ENCODE measurements at regions not wholly inside any gene's neighbourhood (a gene's known extent, or its start where the extent isn't known, plus 50 kb on each side); places are given as distances from the start of the nearest gene placed in this dataset.

- Histone ChIP-seq H3K4ac (ENCODE audit: low read depth, low read length) (no peak overlapping the region), H3K79me1 (ENCODE audit: low read depth in 1 of 2, low read length in 2 of 2) (no peaks in the 10 kb centered on the region), H3K27me3 (ENCODE audit: control insufficient read depth, insufficient read depth, low read length) (no peaks in the 10 kb centered on the region), H3K18ac (ENCODE audit: low read depth, low read length) (no peak overlapping the region), H2AK5ac (ENCODE audit: low read depth, low read length) (no peak overlapping the region), H2BK120ac (ENCODE audit: low read depth, low read length) (no peak overlapping the region), H2AFZ (replicated peaks; ENCODE audit: low read length, poor library complexity) (no peak overlapping the region), H3K27ac (ENCODE audit: insufficient read depth, low read length) (no peak overlapping the region), H4K8ac (ENCODE audit: low read depth in 2 of 2, low read length in 2 of 2) (no peak overlapping the region), H3K4me2 (ENCODE audit: low read depth, low read length) (no peak overlapping the region), H2BK20ac (ENCODE audit: low read depth, low read length) (no peak overlapping the region), H2BK5ac (ENCODE audit: low read depth, low read length, poor library complexity, severe bottlenecking) (no peak overlapping the region), H3K36me3 (ENCODE audit: control insufficient read depth, insufficient read depth, low read length) (no peaks in the 10 kb centered on the region), H4K20me1 (ENCODE audit: insufficient read depth, low read length) (no peaks in the 10 kb centered on the region), H3K9me1 (ENCODE audit: insufficient read depth, low read length) (no peaks in the 10 kb centered on the region), H3K4me3 (ENCODE audit: insufficient read depth, low read depth, low read length) (no peak overlapping the region), H3K23ac (ENCODE audit: low read depth, low read length) (no peak overlapping the region), H2BK15ac (ENCODE audit: low read depth, low read length) (no peak overlapping the region), H3K9me3 (ENCODE audit: control insufficient read depth, insufficient read depth, low read length) (peaks cover 26% of the 10 kb centered on the region), H2AK9ac (replicated peaks; ENCODE audit: low read depth, low read length, poor library complexity) (no peak overlapping the region), H3K14ac (replicated peaks; ENCODE audit: low read depth, low read length) (no peak overlapping the region), H4K5ac (ENCODE audit: low read depth, low read length) (no peak overlapping the region), H3K4me1 (ENCODE audit: control insufficient read depth, insufficient read depth, low read length) (no peaks in the 10 kb centered on the region), H3K56ac (ENCODE audit: extremely low read depth, insufficient read depth, low read length) (no peak overlapping the region), H4K91ac (ENCODE audit: insufficient read depth, low read depth, low read length) (no peak overlapping the region), H3K9ac (ENCODE audit: low read depth, low read length) (no peak overlapping the region)
- in situ Hi-C loops (cut with MboI; ENCODE audit: low sequenced_read_pairs) (no loop called here), intact Hi-C loops (cut with micrococcal nuclease) (no loop called here), dilution Hi-C loops (cut with HindIII; ENCODE audit: low sequenced_read_pairs, unreplicated experiment) (no loop called here)
- ATAC-seq (ENCODE audit: low read depth) (no peak), DNase-seq (no peak)
- no CpG with 5 or more reads among the region's 3 CpGs for WGBS, 2 experiments (ENCODE audit: extremely low coverage in 2 of 2, insufficient read length in 1 of 2)
- ChIA-PET POLR2A (ENCODE audit: unreplicated experiment) (no interaction called here), CTCF (no interaction called here)
- TF ChIP-seq MAZ (IDR thresholded peaks at IDR 0.05; ENCODE audit: borderline replicate concordance, low read depth, low read length) = no peak
- TF ChIP-seq RFX5 (IDR thresholded peaks at IDR 0.05; ENCODE audit: low read depth, low read length) = no peak
- TF ChIP-seq CHD1 (IDR thresholded peaks at IDR 0.05; ENCODE audit: low read depth, low read length) = no peak
- TF ChIP-seq MXI1 (IDR thresholded peaks at IDR 0.05; ENCODE audit: borderline replicate concordance, low read depth, low read length) = no peak
- TF ChIP-seq RCOR1 (IDR thresholded peaks at IDR 0.05; ENCODE audit: insufficient replicate concordance, low read length) = no peak
- no peak for TF ChIP-seq CTCF (conservative IDR thresholded peaks at IDR 0.05; ENCODE audit: low read depth, low read length)
- TF ChIP-seq FOS (IDR thresholded peaks at IDR 0.05; ENCODE audit: low read depth, low read length) = no peak
- TF ChIP-seq ELK1 (IDR thresholded peaks at IDR 0.05; ENCODE audit: borderline replicate concordance, low read depth, low read length) = no peak
- no peak for TF ChIP-seq BHLHE40 (IDR thresholded peaks at IDR 0.05; ENCODE audit: low read depth, low read length)
- TF ChIP-seq SMC3 (IDR thresholded peaks at IDR 0.05; ENCODE audit: low read depth, low read length) = no peak
- TF ChIP-seq MAFK (IDR thresholded peaks at IDR 0.05; ENCODE audit: low read depth, low read length) = no peak
- TF ChIP-seq NFE2L2 (IDR thresholded peaks at IDR 0.05; ENCODE audit: low read depth, low read length) = no peak
- TF ChIP-seq USF2 (IDR thresholded peaks at IDR 0.05; ENCODE audit: low read depth, low read length) = no peak
- TF ChIP-seq CEBPB (IDR thresholded peaks at IDR 0.05; ENCODE audit: low read depth, low read length) = no peak
- no peak for TF ChIP-seq POLR2A (IDR thresholded peaks at IDR 0.05; ENCODE audit: low read depth, low read length)
- no peak for TF ChIP-seq RAD21 (IDR thresholded peaks at IDR 0.05; ENCODE audit: low read length)
- BruUV-seq (replicated peaks) = no TSS peak
Measured at GRCh38 chr6:164414695-164415094, 894.7 kb downstream of the C6orf118 start.

Measured in IMR-90 (cell line).